ENCODE measurements at regions not wholly inside any gene's neighbourhood (a gene's known extent, or its start where the extent isn't known, plus 50 kb on each side); places are given as distances from the start of the nearest gene placed in this dataset.

- DNase-seq (ENCODE audit: insufficient read length, low spot score) (no peak), FAIRE-seq (no peak)
- no peak for TF ChIP-seq CTCF (IDR thresholded peaks at IDR 0.05; ENCODE audit: insufficient read depth, missing control alignments)
These were observed 100.9 kb downstream of the AASDHPPT start for GRCh38 chr11:106178361-106178760.

GRCh38 chr11:106179048-106179447 lies 101.6 kb downstream of the AASDHPPT start:
- no peak for TF ChIP-seq CTCF (IDR thresholded peaks at IDR 0.05; ENCODE audit: insufficient read depth, missing control alignments)
- no peak for DNase-seq (ENCODE audit: insufficient read length, low spot score)
- FAIRE-seq, result no peak

- FAIRE-seq, result no peak
- TF ChIP-seq CTCF (IDR thresholded peaks at IDR 0.05; ENCODE audit: insufficient read depth, missing control alignments), result no peak
- no peak for DNase-seq (ENCODE audit: insufficient read length, low spot score)
These were observed 109.2 kb downstream of the AASDHPPT start for GRCh38 chr11:106186630-106187029.

DNA sequence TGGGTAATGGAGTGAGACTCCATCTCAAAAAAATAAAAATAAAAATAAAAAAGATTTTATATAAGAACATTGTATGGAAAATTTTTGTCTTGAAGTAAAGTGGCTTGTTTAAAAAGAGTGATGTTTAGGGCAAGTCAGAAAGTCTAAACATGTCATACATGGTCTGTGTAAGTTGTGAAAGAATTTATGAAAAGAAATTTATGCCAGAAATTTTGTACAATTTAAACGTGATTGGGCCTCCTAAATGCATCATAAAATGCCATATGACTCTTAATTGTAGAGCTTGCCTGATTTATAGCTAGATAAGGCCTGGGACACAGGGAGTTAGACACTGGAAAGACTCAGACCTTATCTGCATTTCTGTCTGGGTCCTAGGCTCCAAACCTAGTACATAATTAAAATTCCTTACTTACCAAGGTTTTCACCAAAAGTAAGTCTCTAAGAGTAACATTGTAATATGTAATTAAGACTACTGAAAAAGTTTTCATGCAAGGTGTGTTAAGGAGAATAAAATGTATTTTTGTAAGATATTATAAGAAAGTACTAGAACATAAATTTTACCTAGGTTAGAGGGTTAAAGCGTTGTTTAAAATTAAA lies 110.5 kb downstream of the AASDHPPT start:
- no peak for TF ChIP-seq CTCF (IDR thresholded peaks at IDR 0.05; ENCODE audit: insufficient read depth, missing control alignments)
- no peak for FAIRE-seq
- no peak for DNase-seq (ENCODE audit: insufficient read length, low spot score)

DNA sequence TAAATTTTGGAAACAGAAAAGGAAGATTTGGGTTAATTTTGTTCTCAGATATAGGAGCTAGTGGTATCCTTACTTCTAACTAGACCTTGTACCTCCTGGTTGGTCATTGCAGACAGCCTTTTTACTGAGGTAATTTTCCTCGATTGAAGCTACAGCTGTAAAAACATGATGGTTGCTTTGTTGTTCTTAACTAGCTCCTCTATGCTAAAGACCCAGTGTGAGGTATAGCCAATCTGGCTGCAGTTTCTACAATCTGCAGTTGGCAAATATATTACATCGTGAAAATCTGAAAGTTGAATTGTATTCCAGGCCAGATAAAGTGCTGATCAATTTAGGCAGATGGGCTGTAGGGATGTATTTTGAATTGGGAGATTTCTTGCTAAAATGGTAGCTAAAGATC lies 116.5 kb downstream of the AASDHPPT start:
- DNase-seq (ENCODE audit: insufficient read length, low spot score) (no peak), FAIRE-seq (no peak)
- TF ChIP-seq CTCF (IDR thresholded peaks at IDR 0.05; ENCODE audit: insufficient read depth, missing control alignments), result no peak

DNA sequence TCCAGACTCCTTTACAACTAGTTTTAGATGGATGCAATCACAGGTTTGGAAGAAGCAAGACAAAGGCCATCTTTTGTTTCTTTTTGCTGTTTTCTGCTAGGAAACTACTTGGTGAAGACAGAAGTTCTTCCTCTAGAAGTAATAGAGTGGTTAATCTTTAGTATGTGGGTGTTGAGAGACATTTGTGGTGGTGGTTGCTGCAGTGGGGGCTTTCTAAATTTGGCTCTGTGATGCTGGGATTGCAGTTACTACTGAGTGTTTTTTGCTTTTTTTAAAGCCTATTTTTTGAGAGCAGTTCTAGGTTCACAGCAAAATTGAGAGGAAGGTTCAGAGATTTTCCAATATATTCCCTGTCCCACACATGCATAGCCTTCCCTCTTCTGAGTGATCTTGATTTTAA lies 120.0 kb downstream of the AASDHPPT start:
- no peak for FAIRE-seq

More for the DNA sequence above, 120.0 kb downstream of the AASDHPPT start:
- TF ChIP-seq CTCF (IDR thresholded peaks at IDR 0.05; ENCODE audit: insufficient read depth, missing control alignments), result no peak
- no peak for DNase-seq (ENCODE audit: insufficient read length, low spot score)
